Skeletal muscle cell (primary cell): ENCODE measurements at regions not wholly inside any gene's neighbourhood (a gene's known extent, or its start where the extent isn't known, plus 50 kb on each side); places are given as distances from the start of the nearest gene placed in this dataset.
"Not testable (repeated sequence)": the region's sequence is repeated elsewhere in the genome, so short reads cannot be mapped to it uniquely, and the experiment has no call there.

Experiments used
- DNase-seq: peaks from one replicate; pipeline ENCODE4 v3.0.0-alpha.2; 2010; ENCODE audit warnings: low read depth
- H3K4me3 ChIP-seq: 2 replicates; pipeline ENCODE4 v1.5.1; 2011; ENCODE audit warnings: low read depth, mild to moderate bottlenecking, control low read depth, low read length, moderate library complexity

DNA sequence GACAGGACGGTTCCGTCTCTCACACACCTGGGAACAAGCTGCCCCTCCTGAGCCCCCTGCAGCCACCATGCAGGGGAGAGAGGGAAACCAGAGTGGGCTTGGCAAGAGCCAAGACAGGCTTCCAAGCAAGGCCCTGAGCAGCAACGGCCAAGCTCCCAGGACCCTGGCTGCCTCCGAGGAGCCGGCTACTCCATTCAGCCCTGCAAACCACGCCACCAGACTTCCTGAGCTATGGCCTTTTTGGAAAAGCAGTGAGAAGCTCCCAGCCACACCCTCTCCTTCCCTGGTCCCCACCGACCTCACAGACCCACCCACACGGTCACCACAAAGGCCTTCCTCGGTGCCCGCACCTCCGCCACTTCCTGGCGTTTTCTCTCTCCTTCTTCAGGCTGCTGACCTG, 479.0 kb downstream of the BRD1 start:
- no peak overlapping the region for H3K4me3 ChIP-seq
- DNase-seq = no peak

DNA sequence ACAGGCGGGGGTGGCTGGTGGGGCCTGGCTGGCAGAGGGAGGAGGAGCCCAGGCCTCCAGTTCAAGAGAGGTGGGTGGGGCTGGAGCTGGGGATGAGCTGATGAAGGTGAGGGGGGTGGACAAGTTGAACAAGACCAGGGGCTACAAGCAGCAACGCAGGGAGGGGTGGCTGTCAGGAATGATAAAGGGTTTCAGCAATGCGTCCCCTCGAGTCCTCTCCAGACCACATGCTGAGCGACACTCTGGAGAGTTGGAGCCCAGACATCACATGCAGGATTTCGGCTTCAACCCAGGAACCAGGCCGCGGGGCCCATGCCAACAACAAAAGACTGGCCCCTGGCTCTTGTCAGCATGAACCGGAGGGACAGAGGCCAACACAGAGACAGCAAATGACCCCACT, 480.3 kb downstream of the BRD1 start:
- no peak overlapping the region for H3K4me3 ChIP-seq

DNA sequence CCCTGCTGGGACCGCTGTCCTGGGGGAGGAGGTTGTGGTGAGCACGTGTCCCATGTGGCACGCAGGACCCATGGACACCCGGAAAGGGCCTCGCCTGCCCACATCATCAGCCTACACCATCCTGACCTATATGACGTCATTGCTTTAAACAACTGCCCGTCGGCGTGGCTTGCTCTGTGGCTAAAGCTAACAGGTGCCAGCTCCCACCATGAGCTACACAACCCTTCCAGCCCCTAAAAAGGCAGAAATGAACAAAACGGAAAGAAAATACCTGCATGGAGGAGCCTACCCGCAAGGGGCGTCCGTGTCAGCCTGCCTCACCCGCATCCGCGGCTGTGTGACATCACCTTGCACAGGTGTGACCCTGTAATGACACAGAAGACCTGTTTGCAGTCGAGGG, 481.8 kb downstream of the BRD1 start:
- H3K4me3 ChIP-seq = no peak overlapping the region
- DNase-seq = no peak

More for the DNA sequence above, 480.3 kb downstream of the BRD1 start:
- DNase-seq = no peak

DNA sequence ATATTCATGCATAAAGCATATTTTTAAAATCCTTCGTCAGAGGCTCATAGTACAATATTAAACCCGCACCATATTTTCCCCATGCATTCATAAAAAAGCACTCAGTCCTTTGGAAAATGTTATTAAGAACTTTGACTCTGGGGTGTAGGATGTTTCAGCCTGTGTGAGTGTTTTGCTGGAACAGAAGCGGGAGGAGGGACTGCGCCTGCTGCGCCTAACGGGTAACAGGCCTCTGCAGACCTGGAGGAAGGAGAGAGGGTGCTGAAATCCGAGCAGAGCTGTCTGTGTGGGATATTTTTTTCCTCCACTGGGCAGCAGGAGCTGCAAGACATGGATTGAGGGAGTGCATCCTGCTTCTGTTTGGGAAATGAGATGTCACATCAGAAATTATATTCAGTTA, 483.0 kb downstream of the BRD1 start:
- no peak for DNase-seq
- no peak overlapping the region for H3K4me3 ChIP-seq

DNA sequence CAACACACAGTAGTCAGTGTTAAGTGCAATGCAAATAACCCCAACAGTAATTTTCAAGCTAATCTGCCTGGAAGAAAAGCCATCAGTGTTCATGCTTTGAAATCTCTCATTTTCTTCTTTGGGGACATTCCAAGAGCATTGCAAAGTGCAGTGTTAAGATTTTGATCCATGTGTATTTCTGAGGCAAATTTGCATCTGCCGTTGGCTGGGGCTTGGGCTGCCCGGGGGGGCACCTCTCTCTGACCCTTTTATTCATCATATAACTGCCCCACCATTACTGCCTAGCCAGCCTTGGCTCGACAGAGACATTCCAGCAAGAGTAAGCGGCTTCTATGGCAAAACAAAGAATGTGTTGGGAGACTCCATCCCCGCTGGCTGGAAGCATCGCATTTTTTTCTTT, 483.5 kb downstream of the BRD1 start:
- no peak for DNase-seq
- no peak overlapping the region for H3K4me3 ChIP-seq

DNA sequence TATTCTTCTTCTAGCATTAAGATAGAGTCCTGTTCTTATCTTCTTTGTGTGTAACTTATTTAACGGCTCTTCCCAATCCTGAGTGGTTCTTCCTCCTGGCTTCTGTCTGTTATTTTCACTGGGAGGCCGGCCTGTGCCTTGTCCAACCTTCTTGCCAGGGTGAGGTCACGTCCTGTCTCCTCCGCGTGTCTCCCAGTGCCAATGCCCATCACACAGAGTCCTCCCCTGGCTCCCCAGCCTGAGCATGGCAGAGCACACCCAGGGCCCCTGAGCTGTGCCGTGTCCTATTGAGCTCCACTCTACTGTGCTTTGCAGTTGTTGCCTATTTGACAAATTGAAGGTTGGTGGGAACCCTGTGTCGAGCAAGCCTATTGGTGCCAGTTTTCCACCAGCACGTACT, 487.3 kb downstream of the BRD1 start:
- DNase-seq = no peak
- H3K4me3 ChIP-seq = no peak overlapping the region

DNA sequence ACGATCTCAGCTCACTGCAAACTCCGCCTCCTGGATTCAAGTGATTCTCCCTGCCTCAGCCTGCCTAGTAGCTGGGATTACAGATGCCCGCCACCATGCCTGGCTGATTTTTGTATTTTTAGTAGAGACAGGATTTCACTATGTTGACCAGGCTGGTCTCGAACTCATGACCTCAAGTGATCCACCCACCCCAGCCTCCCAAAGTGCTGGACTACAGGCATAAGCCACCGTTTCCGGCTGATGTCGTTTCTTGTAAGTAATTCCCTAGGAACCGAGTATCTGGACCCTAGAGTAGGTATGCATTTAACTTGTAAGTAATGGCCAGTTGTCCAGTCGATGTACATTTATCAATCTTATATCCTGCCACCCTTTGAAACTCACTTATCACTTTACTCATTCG, 491.2 kb downstream of the BRD1 start:
- not testable (repeated sequence) for H3K4me3 ChIP-seq, DNase-seq

DNA sequence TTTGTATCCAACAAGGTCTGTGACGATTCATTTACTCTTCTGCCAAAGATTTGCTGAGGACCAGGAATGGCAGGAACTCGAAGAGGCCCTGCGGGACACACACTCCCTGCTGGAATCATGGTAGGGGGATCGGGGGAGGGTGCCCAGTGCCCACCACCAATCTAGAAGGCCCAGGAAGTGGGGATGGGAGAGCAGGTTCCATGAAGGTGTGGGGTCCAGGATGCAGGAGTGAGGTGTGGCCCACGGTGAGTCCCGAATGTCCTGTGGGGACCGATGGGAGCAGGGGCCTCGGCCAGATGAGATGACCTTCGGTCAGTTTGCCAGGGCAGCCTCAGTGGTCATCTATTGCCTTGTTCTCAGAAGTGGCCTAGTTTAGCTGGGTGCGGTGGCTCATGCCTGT, 492.7 kb downstream of the BRD1 start:
- no peak overlapping the region for H3K4me3 ChIP-seq
- DNase-seq = no peak

DNA sequence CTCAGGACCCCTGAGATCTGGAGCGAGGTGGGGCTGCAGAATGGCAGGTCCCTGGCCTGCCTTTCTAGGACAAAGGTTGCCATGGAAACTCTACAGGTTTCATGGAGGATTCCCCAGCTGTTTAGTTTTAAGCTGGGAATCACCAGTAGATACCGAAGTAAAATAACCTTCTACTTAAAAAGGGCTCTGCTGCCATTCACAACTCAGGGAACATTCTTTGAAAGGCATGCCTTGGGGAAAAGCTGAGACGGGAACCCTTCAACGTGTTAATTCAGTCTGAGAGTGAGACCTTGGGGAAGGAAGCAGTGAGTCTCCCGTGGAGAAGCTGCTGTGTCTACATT, 493.3 kb downstream of the BRD1 start:
- H3K4me3 ChIP-seq = no peak overlapping the region
- no peak for DNase-seq

DNA sequence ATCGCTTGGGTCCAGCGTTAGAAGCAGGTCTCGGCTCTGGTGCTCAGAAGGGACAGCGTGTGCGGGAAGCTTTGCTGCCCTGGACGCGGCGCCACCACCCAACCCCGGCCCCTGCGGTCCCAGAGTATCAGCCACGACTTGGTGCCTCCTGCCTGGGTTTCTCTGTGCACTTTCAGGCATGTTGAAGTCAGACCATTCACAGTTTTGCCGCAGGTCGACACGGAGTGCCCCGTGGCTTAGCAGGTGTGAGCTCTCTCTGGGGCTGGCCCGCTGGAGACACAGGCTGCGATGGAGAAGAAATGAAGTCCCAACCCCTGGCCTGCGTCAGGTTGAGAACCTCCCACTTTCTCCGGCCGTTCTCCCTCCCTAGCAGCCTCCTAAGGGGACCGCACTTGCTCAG, 494.5 kb downstream of the BRD1 start:
- H3K4me3 ChIP-seq = no peak overlapping the region
- DNase-seq = no peak

DNA sequence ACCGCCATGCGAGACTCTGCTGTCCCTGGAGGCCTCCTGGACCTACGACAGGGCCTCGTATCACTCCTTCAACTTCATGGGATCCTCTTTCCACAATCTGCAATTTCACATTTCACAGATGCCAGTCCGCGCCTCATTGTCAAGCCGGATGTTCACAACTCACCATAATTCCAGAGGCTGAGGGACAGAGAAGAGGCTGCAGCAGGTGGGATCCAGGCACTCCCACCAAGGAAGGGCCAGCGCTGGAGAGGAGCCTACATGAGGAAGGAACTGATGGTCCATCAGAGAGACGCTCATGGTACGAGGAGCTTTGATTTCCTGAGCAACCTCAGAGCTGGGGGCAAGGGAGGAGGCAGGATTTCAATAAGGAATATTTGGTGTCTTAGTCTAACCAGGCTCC, 495.0 kb downstream of the BRD1 start:
- H3K4me3 ChIP-seq = no peak overlapping the region
- DNase-seq = no peak

DNA sequence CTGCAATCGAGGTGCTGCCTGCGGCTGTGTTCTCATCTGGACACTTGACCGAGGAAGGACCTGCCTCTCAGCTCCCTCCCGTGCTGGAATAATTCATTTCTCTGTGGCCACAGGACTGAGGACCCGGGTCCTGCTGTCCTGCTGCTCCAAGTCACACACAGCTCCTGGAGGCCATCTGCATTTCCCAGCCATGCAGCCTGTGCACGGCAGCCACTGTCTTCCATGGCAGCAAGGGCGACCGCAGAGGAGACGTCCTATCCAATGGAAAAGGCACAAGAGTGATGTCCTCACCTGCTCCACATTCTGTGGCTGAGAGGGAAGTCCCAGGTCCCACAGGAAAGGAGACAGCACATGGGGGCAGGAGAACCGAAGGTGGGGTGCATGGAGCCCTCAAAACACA, 495.8 kb downstream of the BRD1 start:
- no peak overlapping the region for H3K4me3 ChIP-seq
- DNase-seq = no peak

DNA sequence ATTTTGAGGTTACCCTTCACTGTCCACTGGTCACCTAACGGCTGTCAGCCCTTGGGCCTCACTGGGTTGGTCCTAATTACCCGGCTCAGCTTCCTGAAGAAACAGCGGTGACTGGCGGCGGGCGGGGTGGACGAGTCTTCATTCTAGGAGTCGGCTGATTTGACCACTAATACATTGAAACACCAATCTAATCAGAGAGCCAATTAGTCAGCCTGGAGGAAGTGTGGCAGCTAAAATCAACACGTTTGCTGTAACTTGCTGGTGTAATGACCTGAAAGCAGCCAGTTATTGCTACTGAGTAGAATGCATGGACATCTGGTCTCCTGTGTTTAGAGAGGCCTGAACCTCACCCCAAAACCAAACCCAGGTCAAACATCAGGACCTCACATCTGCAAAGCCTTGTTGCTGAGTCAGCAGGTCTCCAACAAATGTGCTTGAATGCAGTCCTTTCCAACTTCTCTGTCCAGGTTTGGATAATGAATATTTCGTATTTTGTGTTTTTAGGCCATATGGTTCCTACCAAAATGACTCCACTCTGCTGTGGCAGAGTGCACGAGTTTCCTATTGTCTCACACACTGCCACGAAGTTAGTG, 496.4 kb downstream of the BRD1 start:
- no peak for DNase-seq
- H3K4me3 ChIP-seq = no peak overlapping the region

DNA sequence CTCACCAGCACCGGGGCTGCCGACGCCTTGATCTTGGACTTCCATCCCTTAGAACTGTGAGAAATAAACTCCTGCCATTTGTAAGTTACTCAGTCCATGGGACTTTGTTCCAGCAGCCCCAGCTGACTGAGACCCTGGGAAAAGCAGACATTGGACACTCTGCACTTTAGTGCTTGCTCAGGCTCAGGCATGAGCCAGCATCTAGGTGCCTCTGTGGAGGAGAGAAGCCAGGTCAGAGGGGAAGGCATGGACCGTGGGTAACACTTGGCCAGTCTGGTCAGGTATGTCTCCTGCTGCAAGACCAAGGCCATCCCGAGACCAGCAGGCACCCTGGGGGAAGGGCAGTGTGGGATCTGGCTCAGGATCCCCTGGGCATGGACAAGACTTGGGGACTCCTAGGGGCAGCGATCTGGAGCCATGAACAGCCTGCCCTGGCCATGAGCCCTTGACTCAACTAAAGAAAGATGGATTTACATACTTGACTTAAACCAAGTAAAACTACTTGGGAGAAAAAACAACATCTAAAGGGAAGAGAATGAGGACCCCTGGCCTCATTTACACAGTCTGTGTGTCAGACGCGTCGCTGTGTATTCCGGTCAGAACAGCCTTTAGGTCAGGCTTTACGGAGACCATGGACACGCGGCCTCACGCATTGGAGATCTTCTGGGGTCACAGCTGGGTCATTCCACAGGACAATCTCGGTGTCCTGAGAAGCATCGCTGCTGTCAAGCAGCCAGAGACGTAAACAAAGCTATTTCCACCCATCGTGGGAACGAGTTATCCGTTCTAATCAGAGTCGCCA, 497.1 kb downstream of the BRD1 start:
- H3K4me3 ChIP-seq = no peak overlapping the region
- no peak for DNase-seq

DNA sequence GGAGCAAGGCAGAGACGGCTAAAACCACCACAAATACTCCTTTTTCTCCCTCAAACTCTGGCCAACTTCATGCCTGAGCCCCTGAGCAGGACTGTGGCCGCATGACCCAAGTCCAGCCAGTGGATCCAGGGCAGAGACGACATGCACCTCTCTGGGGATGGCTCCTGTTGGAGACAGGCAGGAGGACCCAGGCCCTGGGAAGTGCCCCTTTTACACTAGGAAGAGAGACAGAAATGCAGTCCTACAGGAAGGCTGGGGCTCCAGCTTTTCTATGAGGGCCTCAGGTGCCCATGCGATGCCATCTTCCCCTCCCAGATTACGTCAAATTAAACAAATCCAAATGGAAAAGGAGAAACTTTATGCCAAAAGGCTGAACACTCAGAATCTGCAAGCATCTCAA, 498.0 kb downstream of the BRD1 start:
- H3K4me3 ChIP-seq = no peak overlapping the region
- no peak for DNase-seq

DNA sequence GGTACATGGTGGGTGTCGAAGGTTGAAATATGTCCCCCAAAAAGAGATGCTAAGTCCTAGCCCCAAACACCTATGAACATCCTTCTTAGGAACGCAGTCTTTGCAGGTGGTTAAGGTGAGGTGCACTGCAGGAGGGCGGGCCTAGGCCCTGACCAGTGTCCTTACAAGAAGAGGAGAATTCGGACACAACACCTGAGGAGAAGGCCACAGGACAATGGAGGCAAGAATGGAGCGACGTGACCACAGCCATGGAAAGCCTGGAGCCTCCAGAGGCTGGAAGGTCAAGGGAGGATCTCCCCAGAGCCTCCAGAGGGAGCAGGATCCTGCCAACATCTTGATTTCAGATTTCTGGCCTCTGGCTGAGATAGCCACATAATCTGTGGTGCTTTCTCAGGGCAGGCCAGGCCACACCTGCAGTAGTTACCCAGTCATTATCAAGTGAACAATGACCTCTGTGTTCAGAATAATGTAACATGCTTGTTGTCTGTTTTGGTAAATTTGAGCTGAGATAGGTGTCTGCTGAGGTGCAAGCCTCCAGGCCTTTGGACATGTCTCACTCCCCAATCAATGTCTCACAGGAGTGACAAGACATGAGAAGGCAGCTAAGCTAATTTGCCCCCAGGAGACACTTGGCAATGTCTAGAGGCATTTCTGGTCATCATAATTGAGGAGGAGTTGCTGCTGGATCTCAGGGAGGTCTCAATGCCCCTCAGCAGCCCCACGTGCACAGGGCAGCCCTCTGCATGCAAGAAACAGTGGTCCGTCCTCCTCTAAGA, 498.9 kb downstream of the BRD1 start:
- no peak for DNase-seq
- no peak overlapping the region for H3K4me3 ChIP-seq

DNA sequence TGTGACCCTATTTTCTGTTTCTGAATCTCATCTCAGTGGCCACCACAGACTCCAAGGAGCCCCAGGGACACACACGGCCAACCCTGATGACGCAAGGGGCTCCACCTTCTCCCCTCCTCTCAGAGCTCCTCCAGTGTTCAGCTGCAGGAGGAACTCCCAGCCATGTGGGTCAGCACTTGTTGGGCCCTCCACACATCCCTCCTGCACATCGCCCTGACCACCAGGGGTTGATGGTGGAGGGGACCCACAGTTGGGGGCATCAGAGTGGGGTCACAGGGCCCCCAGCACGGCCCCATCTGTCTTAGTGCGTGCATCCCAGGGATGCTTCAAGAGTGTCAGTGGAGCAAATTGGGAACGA, 499.6 kb downstream of the BRD1 start:
- no peak overlapping the region for H3K4me3 ChIP-seq
- no peak for DNase-seq

DNA sequence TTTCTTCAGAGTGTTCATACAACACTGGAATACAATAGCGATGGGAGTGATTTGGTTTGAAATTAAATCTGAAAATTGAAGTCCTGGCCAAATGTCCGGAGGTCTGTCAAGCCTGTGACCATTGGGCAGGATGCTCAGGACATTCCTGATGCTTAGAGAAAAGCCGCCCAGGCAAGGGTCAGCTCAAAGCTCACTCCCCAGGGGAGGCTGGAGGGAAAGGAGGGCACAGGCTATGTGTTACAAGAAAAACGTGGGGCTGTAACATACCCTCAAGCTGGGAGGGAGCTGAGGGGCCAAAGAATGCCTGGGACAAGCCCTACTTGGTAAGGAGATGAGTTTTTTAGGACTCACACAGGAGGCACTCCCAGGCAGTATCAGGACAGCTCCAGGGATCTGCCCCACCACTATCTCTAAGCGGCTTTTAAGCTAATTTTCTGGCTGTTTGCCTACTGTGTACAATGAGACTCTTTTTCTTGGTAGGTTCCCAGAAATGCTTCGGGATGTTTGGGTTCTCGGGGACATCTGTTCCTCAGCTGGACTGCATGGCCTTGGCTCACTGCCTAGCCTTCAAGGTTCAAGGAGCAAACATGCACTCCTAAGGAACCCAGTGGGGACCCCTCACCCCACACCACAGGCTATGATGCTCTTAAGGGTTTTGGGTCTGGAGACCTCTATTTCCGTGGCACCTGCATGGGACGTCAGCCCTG, 500.1 kb downstream of the BRD1 start:
- DNase-seq = no peak
- no peak overlapping the region for H3K4me3 ChIP-seq

DNA sequence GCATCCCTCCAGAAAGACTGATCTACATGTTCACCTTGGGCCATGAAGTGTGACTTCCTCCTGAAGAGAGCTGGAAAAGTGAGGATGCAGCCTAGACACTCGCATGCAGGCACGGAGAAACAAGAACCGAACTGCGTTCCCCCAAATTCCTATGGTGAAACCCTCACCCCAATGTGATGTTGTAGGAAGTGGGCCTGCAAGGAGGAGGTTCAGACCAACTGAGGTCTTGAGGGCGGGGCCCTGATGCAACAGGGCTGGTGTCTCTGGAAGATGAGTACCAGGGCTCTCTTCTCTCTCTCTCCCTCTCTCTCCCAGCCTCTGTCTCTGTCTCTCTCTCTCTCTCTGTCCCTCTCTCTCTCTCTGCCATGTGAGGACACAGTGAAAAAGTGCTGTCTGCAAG, 501.1 kb downstream of the BRD1 start:
- DNase-seq = no peak
- no peak overlapping the region for H3K4me3 ChIP-seq
